ENCODE measurements at regions not wholly inside any gene's neighbourhood (a gene's known extent, or its start where the extent isn't known, plus 50 kb on each side); places are given as distances from the start of the nearest gene placed in this dataset.

DNA sequence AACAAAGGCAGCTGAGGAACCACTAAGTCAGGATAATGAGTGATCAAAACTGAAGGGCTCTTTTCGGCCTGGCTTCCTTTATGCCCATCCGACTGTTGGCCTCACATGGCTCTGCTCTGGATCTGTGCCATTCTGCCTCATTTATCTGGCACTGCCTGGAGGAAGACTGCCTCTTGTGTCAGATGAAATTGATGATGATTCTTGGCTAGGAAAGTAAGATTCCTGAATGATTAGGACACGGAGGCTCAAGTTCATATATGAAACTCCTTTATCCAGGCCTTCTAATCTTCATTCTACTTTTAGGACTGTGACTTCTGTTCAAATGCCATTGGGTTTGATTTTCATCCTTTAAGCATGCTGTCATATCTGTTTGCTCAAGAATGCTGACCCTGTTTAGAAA lies 475.4 kb upstream of the RPS6KA3 start (continued):
- TF ChIP-seq, protein P1, sequence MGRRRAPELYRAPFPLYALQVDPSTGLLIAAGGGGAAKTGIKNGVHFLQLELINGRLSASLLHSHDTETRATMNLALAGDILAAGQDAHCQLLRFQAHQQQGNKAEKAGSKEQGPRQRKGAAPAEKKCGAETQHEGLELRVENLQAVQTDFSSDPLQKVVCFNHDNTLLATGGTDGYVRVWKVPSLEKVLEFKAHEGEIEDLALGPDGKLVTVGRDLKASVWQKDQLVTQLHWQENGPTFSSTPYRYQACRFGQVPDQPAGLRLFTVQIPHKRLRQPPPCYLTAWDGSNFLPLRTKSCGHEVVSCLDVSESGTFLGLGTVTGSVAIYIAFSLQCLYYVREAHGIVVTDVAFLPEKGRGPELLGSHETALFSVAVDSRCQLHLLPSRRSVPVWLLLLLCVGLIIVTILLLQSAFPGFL (CRISPR knock-in tag; IDR thresholded peaks at IDR 0.05; ENCODE audit: borderline replicate concordance): no peak

DNA sequence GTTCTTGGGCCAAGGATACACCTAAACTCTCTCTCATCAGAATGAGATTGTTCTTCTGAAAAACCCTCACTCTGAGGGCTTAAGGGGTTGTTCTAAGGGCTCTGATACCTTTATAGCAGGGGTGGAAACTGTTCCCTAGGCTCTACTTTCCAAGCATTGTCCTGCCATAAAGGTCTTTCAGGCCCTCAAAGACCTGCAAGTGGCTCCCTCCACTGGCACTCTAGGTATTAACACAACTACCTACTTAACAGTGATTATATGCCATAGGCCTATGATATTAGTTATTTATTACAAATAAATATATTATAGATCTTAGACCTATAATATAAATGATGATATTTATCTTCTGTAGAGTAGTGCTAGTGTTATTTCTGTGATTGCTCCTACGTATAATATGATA lies 473.7 kb upstream of the RPS6KA3 start:
- Mint-ChIP-seq H3K4me1 (0 out of 2 replicates have a peak, but pooled peaks cover 2% of the 10 kb centered on the region), H3K4me3 (no peak overlapping the region), H3K36me3 (no peaks in the 10 kb centered on the region), H3K27ac (no peak overlapping the region), H3K27me3 (ENCODE audit: low read depth) (no peaks in the 10 kb centered on the region), H3K9me3 (no peaks in the 10 kb centered on the region)
- peak; percentile 16 for DNase-seq (ENCODE audit: low spot score)
- ATAC-seq: no peak
- TF ChIP-seq ZNF671 (CRISPR knock-in tag; IDR thresholded peaks at IDR 0.05): no peak
- no peak for TF ChIP-seq PRRX2 (CRISPR knock-in tag; IDR thresholded peaks at IDR 0.05)
- TF ChIP-seq, protein P2, sequence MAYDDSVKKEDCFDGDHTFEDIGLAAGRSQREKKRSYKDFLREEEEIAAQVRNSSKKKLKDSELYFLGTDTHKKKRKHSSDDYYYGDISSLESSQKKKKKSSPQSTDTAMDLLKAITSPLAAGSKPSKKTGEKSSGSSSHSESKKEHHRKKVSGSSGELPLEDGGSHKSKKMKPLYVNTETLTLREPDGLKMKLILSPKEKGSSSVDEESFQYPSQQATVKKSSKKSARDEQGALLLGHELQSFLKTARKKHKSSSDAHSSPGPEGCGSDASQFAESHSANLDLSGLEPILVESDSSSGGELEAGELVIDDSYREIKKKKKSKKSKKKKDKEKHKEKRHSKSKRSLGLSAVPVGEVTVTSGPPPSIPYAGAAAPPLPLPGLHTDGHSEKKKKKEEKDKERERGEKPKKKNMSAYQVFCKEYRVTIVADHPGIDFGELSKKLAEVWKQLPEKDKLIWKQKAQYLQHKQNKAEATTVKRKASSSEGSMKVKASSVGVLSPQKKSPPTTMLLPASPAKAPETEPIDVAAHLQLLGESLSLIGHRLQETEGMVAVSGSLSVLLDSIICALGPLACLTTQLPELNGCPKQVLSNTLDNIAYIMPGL (CRISPR knock-in tag; IDR thresholded peaks at IDR 0.05): no peak
- TF ChIP-seq, protein P3, sequence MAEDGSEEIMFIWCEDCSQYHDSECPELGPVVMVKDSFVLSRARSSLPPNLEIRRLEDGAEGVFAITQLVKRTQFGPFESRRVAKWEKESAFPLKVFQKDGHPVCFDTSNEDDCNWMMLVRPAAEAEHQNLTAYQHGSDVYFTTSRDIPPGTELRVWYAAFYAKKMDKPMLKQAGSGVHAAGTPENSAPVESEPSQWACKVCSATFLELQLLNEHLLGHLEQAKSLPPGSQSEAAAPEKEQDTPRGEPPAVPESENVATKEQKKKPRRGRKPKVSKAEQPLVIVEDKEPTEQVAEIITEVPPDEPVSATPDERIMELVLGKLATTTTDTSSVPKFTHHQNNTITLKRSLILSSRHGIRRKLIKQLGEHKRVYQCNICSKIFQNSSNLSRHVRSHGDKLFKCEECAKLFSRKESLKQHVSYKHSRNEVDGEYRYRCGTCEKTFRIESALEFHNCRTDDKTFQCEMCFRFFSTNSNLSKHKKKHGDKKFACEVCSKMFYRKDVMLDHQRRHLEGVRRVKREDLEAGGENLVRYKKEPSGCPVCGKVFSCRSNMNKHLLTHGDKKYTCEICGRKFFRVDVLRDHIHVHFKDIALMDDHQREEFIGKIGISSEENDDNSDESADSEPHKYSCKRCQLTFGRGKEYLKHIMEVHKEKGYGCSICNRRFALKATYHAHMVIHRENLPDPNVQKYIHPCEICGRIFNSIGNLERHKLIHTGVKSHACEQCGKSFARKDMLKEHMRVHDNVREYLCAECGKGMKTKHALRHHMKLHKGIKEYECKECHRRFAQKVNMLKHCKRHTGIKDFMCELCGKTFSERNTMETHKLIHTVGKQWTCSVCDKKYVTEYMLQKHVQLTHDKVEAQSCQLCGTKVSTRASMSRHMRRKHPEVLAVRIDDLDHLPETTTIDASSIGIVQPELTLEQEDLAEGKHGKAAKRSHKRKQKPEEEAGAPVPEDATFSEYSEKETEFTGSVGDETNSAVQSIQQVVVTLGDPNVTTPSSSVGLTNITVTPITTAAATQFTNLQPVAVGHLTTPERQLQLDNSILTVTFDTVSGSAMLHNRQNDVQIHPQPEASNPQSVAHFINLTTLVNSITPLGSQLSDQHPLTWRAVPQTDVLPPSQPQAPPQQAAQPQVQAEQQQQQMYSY (CRISPR knock-in tag; IDR thresholded peaks at IDR 0.05): no peak
- TF ChIP-seq, protein P4, sequence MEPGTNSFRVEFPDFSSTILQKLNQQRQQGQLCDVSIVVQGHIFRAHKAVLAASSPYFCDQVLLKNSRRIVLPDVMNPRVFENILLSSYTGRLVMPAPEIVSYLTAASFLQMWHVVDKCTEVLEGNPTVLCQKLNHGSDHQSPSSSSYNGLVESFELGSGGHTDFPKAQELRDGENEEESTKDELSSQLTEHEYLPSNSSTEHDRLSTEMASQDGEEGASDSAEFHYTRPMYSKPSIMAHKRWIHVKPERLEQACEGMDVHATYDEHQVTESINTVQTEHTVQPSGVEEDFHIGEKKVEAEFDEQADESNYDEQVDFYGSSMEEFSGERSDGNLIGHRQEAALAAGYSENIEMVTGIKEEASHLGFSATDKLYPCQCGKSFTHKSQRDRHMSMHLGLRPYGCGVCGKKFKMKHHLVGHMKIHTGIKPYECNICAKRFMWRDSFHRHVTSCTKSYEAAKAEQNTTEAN (CRISPR knock-in tag; IDR thresholded peaks at IDR 0.05): no peak
- no peak for TF ChIP-seq FOXJ3 (CRISPR knock-in tag; IDR thresholded peaks at IDR 0.05; ENCODE audit: borderline replicate concordance)
- TF ChIP-seq, protein P5, sequence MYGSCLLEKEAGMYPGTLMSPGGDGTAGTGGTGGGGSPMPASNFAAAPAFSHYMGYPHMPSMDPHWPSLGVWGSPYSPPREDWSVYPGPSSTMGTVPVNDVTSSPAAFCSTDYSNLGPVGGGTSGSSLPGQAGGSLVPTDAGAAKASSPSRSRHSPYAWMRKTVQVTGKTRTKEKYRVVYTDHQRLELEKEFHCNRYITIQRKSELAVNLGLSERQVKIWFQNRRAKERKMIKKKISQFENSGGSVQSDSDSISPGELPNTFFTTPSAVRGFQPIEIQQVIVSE (CRISPR knock-in tag; IDR thresholded peaks at IDR 0.05; ENCODE audit: borderline replicate concordance): no peak
- TF ChIP-seq, protein P6, sequence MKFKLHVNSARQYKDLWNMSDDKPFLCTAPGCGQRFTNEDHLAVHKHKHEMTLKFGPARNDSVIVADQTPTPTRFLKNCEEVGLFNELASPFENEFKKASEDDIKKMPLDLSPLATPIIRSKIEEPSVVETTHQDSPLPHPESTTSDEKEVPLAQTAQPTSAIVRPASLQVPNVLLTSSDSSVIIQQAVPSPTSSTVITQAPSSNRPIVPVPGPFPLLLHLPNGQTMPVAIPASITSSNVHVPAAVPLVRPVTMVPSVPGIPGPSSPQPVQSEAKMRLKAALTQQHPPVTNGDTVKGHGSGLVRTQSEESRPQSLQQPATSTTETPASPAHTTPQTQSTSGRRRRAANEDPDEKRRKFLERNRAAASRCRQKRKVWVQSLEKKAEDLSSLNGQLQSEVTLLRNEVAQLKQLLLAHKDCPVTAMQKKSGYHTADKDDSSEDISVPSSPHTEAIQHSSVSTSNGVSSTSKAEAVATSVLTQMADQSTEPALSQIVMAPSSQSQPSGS (CRISPR knock-in tag; IDR thresholded peaks at IDR 0.05; ENCODE audit: borderline replicate concordance, low read depth): no peak
- no peak for TF ChIP-seq ZBTB21 (CRISPR knock-in tag; IDR thresholded peaks at IDR 0.05; ENCODE audit: borderline replicate concordance)
- TF ChIP-seq NR2C2 (CRISPR knock-in tag; IDR thresholded peaks at IDR 0.05): no peak
- ChIA-PET CTCF (no interaction called here), POLR2A (no interaction called here)

DNA sequence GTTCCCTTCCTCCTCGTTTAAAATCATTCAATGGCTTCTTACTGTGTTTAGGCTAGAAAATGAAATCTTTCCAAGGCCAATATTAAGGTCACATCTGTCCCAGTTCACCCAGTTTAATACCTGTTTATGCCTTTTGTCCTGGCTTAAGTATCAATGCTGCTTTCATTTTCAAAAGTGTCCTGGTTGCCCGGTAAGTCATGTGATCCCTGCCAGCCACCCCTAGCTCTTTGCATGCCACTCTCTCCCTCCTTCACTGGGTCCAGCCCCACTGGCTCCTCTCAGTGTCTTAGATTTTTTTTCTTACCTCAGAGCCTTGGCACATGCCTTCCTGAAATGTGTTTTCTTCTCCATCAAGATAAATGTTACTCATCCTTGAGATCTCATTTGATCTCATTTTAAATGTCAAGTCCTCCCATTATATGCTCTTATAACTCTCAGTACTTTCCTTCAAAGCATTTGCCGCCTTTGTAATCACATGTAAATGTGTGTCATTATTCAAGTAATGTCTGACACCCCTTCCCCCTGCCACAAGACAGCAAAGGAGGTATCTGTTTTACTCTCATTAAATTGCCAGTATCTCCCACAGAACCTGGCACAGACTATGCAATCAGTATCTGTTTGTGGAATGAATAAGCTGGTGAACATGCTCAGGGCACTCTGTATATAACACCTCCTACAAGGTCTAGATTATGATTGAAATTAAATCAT lies 472.5 kb upstream of the RPS6KA3 start:
- ChIA-PET POLR2A (no interaction called here), CTCF (no interaction called here)
- Mint-ChIP-seq H3K36me3 (no peaks in the 10 kb centered on the region), H3K4me3 (no peak overlapping the region), H3K27ac (no peak overlapping the region), H3K27me3 (ENCODE audit: low read depth) (no peaks in the 10 kb centered on the region), H3K4me1 (0 out of 2 replicates have a peak, but pooled peaks cover 2% of the 10 kb centered on the region), H3K9me3 (no peaks in the 10 kb centered on the region)
- DNase-seq (ENCODE audit: low spot score) (no peak), ATAC-seq (no peak)
- TF ChIP-seq JAZF1 (CRISPR knock-in tag; IDR thresholded peaks at IDR 0.05): no peak
- TF ChIP-seq IRF2 (CRISPR knock-in tag; IDR thresholded peaks at IDR 0.05; ENCODE audit: borderline replicate concordance, low read depth): no peak
- no peak for TF ChIP-seq ZNF416 (CRISPR knock-in tag; IDR thresholded peaks at IDR 0.05)
- TF ChIP-seq HMGA2 (CRISPR knock-in tag; IDR thresholded peaks at IDR 0.05): no peak
- no peak for TF ChIP-seq CREM (CRISPR knock-in tag; IDR thresholded peaks at IDR 0.05)
- TF ChIP-seq, protein P7, sequence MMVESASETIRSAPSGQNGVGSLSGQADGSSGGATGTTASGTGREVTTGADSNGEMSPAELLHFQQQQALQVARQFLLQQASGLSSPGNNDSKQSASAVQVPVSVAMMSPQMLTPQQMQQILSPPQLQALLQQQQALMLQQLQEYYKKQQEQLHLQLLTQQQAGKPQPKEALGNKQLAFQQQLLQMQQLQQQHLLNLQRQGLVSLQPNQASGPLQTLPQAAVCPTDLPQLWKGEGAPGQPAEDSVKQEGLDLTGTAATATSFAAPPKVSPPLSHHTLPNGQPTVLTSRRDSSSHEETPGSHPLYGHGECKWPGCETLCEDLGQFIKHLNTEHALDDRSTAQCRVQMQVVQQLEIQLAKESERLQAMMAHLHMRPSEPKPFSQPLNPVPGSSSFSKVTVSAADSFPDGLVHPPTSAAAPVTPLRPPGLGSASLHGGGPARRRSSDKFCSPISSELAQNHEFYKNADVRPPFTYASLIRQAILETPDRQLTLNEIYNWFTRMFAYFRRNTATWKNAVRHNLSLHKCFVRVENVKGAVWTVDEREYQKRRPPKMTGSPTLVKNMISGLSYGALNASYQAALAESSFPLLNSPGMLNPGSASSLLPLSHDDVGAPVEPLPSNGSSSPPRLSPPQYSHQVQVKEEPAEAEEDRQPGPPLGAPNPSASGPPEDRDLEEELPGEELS (CRISPR knock-in tag; IDR thresholded peaks at IDR 0.05): no peak
- TF ChIP-seq TEAD4 (CRISPR knock-in tag; IDR thresholded peaks at IDR 0.05): no peak
- TF ChIP-seq MXD4 (CRISPR knock-in tag; IDR thresholded peaks at IDR 0.05; ENCODE audit: borderline replicate concordance): no peak
- no peak for TF ChIP-seq NFE2L1 (CRISPR knock-in tag; IDR thresholded peaks at IDR 0.05)
- TF ChIP-seq CBFB (CRISPR knock-in tag; IDR thresholded peaks at IDR 0.05; ENCODE audit: low read depth): no peak

Measured in WTC11 (cell line).